Left ventricle myocardium inferior (tissue), 1 donor: ENCODE measurements at regions not wholly inside any gene's neighbourhood (a gene's known extent, or its start where the extent isn't known, plus 50 kb on each side); places are given as distances from the start of the nearest gene placed in this dataset.
"Not testable (repeated sequence)": the region's sequence is repeated elsewhere in the genome, so short reads cannot be mapped to it uniquely, and the experiment has no call there.

ENCODE experiments used
- DNase-seq: peaks from one replicate; pipeline ENCODE4 v3.0.0-alpha.2; 2020
- H3K27ac ChIP-seq: fragments of 200-600 bp; replicated peaks from 2 replicates; pipeline ENCODE4 v1.8.0; 2021
- H3K27me3 ChIP-seq: fragments of 200-600 bp; 2 replicates; pipeline ENCODE4 v1.8.0; 2021; ENCODE audit warnings: low read depth
- H3K36me3 ChIP-seq: fragments of 200-600 bp; 2 replicates; pipeline ENCODE4 v1.8.0; 2021
- H3K4me1 ChIP-seq: fragments of 200-600 bp; 2 replicates; pipeline ENCODE4 v1.8.0; 2021
- H3K4me3 ChIP-seq: fragments of 200-600 bp; 2 replicates; pipeline ENCODE4 v1.8.0; 2021; ENCODE audit warnings: mild to moderate bottlenecking, moderate library complexity
- H3K9me3 ChIP-seq: fragments of 200-600 bp; replicated peaks from 2 replicates; pipeline ENCODE4 v1.8.0; 2021
- intact Hi-C: fragments of 100-400 bp; cut with micrococcal nuclease; formaldehyde crosslinking; loops from one replicate; pipeline ENCODE4 v1.11.0; 2022
- TF ChIP-seq, protein P1 (sequence below): fragments of 200-600 bp; IDR thresholded peaks from 2 replicates; pipeline ENCODE4 v1.8.0; 2021; ENCODE audit warnings: antibody characterized with exemption, mild to moderate bottlenecking, borderline replicate concordance
- donor health status: DM: no; HTN: yes; CAD: no; lungs with severe emphysema.

DNA sequence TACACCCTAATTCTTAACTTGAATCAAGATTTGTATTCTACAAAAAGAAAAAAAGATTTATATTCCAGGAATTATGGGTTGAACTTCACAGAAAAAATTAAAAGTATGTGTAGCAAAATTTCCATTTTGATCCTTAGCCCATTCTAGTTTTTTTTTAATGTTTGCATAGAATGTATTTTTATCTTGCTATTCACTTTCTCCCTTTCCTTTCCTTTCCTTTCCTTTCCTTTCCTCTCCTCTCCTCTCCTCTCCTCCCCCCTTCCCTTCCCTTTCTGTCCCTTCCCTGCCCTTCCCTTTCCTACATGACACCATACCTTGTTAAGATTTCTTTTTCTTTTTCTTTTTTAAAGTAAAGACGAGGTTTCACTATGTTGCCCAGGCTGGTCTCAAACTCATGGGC lies 542.5 kb upstream of the PTGER4 start:
- Histone ChIP-seq H3K9me3 (no peaks in the 10 kb centered on the region), H3K4me1 (no peaks in the 10 kb centered on the region), H3K36me3 (no peaks in the 10 kb centered on the region), H3K27ac (no peak overlapping the region), H3K4me3 (no peak overlapping the region), H3K27me3 (no peaks in the 10 kb centered on the region)
- intact Hi-C loops: no loop called here
- TF ChIP-seq, protein P1, sequence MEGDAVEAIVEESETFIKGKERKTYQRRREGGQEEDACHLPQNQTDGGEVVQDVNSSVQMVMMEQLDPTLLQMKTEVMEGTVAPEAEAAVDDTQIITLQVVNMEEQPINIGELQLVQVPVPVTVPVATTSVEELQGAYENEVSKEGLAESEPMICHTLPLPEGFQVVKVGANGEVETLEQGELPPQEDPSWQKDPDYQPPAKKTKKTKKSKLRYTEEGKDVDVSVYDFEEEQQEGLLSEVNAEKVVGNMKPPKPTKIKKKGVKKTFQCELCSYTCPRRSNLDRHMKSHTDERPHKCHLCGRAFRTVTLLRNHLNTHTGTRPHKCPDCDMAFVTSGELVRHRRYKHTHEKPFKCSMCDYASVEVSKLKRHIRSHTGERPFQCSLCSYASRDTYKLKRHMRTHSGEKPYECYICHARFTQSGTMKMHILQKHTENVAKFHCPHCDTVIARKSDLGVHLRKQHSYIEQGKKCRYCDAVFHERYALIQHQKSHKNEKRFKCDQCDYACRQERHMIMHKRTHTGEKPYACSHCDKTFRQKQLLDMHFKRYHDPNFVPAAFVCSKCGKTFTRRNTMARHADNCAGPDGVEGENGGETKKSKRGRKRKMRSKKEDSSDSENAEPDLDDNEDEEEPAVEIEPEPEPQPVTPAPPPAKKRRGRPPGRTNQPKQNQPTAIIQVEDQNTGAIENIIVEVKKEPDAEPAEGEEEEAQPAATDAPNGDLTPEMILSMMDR: no peak
- DNase-seq: no peak

DNA sequence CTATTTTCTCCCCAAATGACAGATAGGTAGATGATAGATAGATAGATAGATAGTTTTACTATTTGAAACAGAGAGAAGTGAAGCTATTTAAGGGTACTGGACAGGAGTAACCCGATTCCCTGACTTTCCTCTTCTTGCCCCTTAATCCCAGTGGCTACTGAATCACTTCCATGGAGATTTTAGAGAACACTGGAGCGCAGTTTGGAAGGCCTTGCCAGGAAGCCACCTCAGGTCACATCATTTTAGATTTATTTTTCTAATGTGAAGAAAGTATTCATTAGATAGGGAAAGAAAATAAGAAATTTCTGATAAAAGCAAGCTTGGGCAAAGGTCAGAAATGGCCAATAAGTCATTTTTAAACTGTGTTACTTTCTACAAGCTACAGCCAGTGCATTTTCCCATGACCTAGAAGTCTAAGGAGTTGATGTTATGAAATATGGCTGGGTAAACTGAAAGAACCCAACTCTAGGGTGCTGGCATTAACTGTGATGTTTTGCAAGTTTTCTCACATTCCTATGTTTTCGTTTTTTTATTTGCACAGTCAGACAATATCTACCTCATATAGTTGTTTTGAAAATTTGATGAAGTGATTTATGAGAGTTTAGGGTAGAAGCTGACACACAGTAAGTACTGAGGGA lies 544.7 kb upstream of the PTGER4 start:
- intact Hi-C loops: no loop called here
- H3K27ac ChIP-seq: no peak overlapping the region
- H3K9me3 ChIP-seq: peaks cover 5% of the 10 kb centered on the region
- H3K36me3 ChIP-seq: no peaks in the 10 kb centered on the region
- TF ChIP-seq, protein P1: no peak
- no peak for DNase-seq
- no peak overlapping the region for H3K4me3 ChIP-seq
- no peaks in the 10 kb centered on the region for H3K4me1 ChIP-seq
- H3K27me3 ChIP-seq: no peaks in the 10 kb centered on the region

DNA sequence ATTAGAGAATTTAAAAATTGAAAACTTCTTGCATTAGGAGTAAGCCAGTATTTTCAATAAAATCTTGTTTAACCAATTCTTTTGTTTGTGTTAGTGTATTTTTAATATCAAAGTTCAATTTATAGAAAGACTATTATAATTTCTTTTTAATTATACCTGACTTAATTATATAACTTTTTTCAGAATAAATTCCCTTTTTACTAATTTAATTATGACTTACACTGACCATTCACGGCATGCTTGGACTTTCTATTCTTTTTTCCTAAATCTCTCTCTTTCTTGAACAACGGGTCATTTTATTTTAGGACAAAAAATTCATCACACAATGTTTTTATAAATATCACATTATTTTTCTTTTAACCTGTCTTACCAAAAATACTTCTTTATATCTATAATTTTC lies 555.3 kb upstream of the PTGER4 start:
- Histone ChIP-seq H3K27ac (no peak overlapping the region), H3K36me3 (no peaks in the 10 kb centered on the region), H3K4me1 (no peaks in the 10 kb centered on the region), H3K4me3 (no peak overlapping the region), H3K27me3 (no peaks in the 10 kb centered on the region), H3K9me3 (peaks cover 72% of the 10 kb centered on the region)
- intact Hi-C loops: no loop called here
- DNase-seq: no peak
- TF ChIP-seq, protein P1: no peak

DNA sequence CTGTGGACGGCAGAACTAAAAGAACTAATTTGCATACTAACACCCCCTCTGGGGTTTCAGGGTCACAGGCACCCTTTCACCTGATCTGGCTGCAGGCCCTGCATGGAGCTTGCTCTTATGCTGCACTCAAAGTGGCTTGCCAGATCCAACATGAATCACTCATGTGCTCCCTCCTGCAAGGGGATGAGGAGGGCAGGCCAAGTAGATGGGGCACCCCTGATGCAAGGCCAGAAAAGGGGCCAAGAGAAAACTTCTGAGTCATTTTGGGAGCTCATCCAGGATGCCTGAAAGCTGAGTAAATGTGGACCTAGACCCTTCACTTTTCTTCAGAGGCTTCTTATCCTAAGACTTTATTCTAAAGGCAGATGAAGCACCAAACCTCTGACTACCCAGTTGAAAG lies 558.5 kb upstream of the PTGER4 start:
- Histone ChIP-seq H3K4me3 (no peak overlapping the region), H3K4me1 (no peaks in the 10 kb centered on the region), H3K27ac (no peak overlapping the region), H3K36me3 (no peaks in the 10 kb centered on the region), H3K9me3 (peaks cover 52% of the 10 kb centered on the region), H3K27me3 (no peaks in the 10 kb centered on the region)
- TF ChIP-seq, protein P1: no peak
- intact Hi-C loops: no loop called here
- DNase-seq: no peak

DNA sequence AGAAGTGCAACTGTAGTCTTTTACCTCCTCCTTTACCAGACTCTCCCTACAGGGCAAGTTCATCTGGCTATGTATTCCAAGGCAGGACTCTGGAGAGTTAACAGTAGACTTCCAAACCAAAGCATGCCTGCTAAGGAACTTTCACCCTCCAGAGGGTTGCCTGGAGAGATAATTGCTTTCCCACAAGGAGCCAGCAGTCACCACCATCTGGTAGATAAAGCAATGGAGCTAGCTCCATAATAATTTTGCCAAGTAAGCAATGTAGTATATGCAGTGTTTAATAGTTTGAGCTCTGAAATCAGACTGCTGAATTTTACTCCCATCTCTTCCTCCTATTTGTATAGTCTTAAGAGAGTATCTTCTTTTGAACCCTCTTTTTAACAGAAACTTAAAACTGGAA lies 566.8 kb upstream of the PTGER4 start:
- H3K36me3 ChIP-seq: no peaks in the 10 kb centered on the region
- H3K4me3 ChIP-seq: no peak overlapping the region
- no peaks in the 10 kb centered on the region for H3K4me1 ChIP-seq
- H3K27me3 ChIP-seq: no peaks in the 10 kb centered on the region
- no peaks in the 10 kb centered on the region for H3K9me3 ChIP-seq
- TF ChIP-seq, protein P1: no peak
- DNase-seq: no peak
- intact Hi-C loops: no loop called here
- no peak overlapping the region for H3K27ac ChIP-seq

DNA sequence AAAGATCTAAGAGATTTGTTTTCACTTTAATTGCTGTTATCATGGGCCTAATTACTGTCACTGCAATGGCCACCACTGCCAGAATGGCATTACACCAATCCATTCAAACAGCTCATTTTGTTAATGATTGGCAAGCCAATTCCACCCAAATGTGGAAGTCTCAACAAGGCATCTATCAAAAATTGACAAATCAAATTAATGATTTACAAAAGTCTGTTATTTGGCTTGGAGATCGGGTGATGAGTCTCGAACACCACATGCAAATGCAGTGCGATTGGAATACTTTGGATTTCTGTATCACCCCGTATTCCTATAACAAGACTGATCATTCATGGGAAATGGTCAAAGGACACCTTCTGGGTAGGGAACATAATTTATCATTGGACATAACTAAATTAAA lies 568.7 kb upstream of the PTGER4 start:
- H3K4me3 ChIP-seq, H3K27ac ChIP-seq, H3K4me1 ChIP-seq, H3K36me3 ChIP-seq, DNase-seq, intact Hi-C loops, H3K9me3 ChIP-seq, H3K27me3 ChIP-seq: not testable (repeated sequence)

DNA sequence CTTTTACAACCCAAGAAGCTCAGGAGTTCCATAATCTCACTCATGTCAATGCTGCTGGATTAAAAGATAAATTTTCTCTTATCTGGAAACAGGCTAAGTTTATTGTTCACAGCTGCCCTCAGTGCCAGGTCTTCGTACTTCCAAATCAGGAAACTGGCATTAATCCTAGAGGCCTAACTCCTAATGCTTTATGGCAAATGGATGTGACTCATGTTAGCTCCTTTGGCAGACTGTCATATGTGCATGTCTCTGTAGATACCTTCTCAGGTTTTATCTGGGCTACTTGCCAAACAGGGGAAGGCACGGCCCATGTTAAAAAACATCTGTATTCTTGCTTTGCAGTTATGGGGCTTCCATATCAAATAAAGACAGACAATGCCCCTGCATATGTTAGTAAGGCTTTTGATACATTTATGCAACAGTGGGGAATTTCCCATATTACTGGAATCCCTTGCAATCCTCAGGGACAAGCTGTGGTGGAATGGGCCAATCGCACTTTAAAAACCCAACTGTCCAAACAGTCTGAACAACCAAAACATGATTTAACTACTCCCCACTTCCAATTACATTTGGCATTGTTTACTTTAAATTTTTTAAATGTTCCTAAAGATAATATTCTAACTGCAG lies 570.8 kb upstream of the PTGER4 start:
- H3K4me1 ChIP-seq, intact Hi-C loops, H3K9me3 ChIP-seq, H3K4me3 ChIP-seq, H3K27me3 ChIP-seq, H3K36me3 ChIP-seq, H3K27ac ChIP-seq, DNase-seq: not testable (repeated sequence)

DNA sequence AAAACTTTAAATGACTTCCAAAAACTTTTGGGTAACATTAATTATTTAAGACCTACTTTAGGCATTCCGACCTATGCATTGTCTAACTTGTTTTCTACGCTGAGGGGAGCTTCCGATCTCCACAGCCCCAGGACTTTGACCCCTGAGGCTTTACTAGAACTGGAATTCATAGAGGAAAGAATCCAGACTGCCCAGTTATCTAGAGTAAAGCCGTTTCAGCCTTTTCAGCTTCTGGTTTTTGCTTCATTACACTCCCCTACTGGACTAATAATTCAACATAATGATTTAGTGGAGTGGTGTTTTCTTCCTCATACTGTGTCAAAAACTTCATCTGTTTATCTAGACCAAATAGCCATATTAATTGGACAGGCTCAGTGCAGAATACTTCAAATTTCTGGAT lies 571.9 kb upstream of the PTGER4 start:
- H3K4me3 ChIP-seq, DNase-seq, intact Hi-C loops, H3K27me3 ChIP-seq, H3K36me3 ChIP-seq, H3K4me1 ChIP-seq, H3K27ac ChIP-seq: not testable (repeated sequence)
- peaks cover 13% of the 10 kb centered on the region for H3K9me3 ChIP-seq
